GM18507 (cell line): ENCODE measurements at regions not wholly inside any gene's neighbourhood (a gene's known extent, or its start where the extent isn't known, plus 50 kb on each side); places are given as distances from the start of the nearest gene placed in this dataset.
"Not testable (repeated sequence)": the region's sequence is repeated elsewhere in the genome, so short reads cannot be mapped to it uniquely, and the experiment has no call there.

Experiments
- DNase-seq: peaks from one replicate; pipeline ENCODE4 v3.0.0; 2011; ENCODE audit warnings: low read depth; ENCODE audit not compliant: insufficient read length; ENCODE audit errors: extremely low spot score
- FAIRE-seq: peaks from 2 replicates; lab custom pipeline; 2011; peaks lifted over from hg19 to GRCh38; lab: Jason Lieb, UNC

GRCh38 chr11:71136095-71136845, 116.1 kb downstream of the SHANK2 start:
- no peak for FAIRE-seq
- no peak for DNase-seq

GRCh38 chr11:71135112-71135511, 117.3 kb downstream of the SHANK2 start:
- FAIRE-seq (no peak), DNase-seq (no peak)

- DNase-seq = no peak
- FAIRE-seq = no peak
These were observed 118.4 kb downstream of the SHANK2 start for GRCh38 chr11:71133946-71134345.

GRCh38 chr11:71131861-71132260, 120.5 kb downstream of the SHANK2 start:
- no peak for FAIRE-seq
- no peak for DNase-seq

- no peak for FAIRE-seq
These were observed 122.3 kb downstream of the SHANK2 start for GRCh38 chr11:71130106-71130505.

GRCh38 chr11:71129624-71130023, 122.8 kb downstream of the SHANK2 start:
- DNase-seq (no peak), FAIRE-seq (no peak)

More at GRCh38 chr11:71130106-71130505, 122.3 kb downstream of the SHANK2 start:
- no peak for DNase-seq

- DNase-seq (no peak), FAIRE-seq (no peak)
These were observed 124.6 kb downstream of the SHANK2 start for GRCh38 chr11:71127806-71128205.

- DNase-seq, FAIRE-seq: not testable (repeated sequence)
These were observed 126.0 kb downstream of the SHANK2 start for GRCh38 chr11:71126401-71126800.

- FAIRE-seq (no peak), DNase-seq (no peak)
These were observed 127.2 kb downstream of the SHANK2 start for GRCh38 chr11:71125150-71125549.

- FAIRE-seq (no peak), DNase-seq (no peak)
These were observed 128.2 kb downstream of the SHANK2 start for GRCh38 chr11:71124127-71124526.

- DNase-seq (no peak), FAIRE-seq (no peak)
These were observed 131.9 kb downstream of the SHANK2 start for GRCh38 chr11:71120471-71120896.

- FAIRE-seq (no peak), DNase-seq (no peak)
These were observed 132.6 kb downstream of the SHANK2 start for GRCh38 chr11:71119656-71120269.

GRCh38 chr11:71118671-71119250, 133.6 kb downstream of the SHANK2 start:
- FAIRE-seq = no peak
- no peak for DNase-seq

GRCh38 chr11:71117311-71117710, 135.1 kb downstream of the SHANK2 start:
- no peak for DNase-seq
- FAIRE-seq = no peak

GRCh38 chr11:71116693-71117040, 135.7 kb downstream of the SHANK2 start:
- FAIRE-seq (no peak), DNase-seq (no peak)

GRCh38 chr11:71115770-71116692, 136.3 kb downstream of the SHANK2 start:
- no peak for FAIRE-seq
- no peak for DNase-seq

- FAIRE-seq (no peak), DNase-seq (peak; percentile 11)
These were observed 138.1 kb downstream of the SHANK2 start for GRCh38 chr11:71114124-71114851.

- no peak for FAIRE-seq
- DNase-seq = no peak
These were observed 139.4 kb downstream of the SHANK2 start for GRCh38 chr11:71112990-71113389.

GRCh38 chr11:71112454-71112853, 139.9 kb downstream of the SHANK2 start:
- DNase-seq (no peak), FAIRE-seq (no peak)
